ENCODE measurements at regions not wholly inside any gene's neighbourhood (a gene's known extent, or its start where the extent isn't known, plus 50 kb on each side); places are given as distances from the start of the nearest gene placed in this dataset.

DNA sequence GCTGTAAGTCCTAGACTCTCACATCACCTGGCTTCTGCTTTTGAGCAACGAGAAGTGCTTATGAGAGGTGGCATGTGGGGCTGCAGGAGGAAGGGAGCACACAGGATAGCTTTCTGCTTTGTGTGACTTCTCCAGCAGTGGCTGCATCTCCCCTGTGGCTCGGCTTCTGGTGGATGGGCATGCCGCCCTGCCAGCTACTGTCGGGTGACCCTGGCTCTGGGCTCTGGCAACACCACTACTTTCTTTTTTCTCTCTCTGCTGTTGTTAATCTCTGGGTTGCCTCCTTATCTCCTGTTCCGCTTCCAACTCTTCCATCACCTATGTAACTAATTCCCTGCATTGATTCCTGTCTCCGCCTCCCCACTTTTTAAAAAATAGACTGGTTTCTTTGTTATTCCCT, 209.1 kb upstream of the DAAM1 start (continued):
- TF ChIP-seq, protein P1, sequence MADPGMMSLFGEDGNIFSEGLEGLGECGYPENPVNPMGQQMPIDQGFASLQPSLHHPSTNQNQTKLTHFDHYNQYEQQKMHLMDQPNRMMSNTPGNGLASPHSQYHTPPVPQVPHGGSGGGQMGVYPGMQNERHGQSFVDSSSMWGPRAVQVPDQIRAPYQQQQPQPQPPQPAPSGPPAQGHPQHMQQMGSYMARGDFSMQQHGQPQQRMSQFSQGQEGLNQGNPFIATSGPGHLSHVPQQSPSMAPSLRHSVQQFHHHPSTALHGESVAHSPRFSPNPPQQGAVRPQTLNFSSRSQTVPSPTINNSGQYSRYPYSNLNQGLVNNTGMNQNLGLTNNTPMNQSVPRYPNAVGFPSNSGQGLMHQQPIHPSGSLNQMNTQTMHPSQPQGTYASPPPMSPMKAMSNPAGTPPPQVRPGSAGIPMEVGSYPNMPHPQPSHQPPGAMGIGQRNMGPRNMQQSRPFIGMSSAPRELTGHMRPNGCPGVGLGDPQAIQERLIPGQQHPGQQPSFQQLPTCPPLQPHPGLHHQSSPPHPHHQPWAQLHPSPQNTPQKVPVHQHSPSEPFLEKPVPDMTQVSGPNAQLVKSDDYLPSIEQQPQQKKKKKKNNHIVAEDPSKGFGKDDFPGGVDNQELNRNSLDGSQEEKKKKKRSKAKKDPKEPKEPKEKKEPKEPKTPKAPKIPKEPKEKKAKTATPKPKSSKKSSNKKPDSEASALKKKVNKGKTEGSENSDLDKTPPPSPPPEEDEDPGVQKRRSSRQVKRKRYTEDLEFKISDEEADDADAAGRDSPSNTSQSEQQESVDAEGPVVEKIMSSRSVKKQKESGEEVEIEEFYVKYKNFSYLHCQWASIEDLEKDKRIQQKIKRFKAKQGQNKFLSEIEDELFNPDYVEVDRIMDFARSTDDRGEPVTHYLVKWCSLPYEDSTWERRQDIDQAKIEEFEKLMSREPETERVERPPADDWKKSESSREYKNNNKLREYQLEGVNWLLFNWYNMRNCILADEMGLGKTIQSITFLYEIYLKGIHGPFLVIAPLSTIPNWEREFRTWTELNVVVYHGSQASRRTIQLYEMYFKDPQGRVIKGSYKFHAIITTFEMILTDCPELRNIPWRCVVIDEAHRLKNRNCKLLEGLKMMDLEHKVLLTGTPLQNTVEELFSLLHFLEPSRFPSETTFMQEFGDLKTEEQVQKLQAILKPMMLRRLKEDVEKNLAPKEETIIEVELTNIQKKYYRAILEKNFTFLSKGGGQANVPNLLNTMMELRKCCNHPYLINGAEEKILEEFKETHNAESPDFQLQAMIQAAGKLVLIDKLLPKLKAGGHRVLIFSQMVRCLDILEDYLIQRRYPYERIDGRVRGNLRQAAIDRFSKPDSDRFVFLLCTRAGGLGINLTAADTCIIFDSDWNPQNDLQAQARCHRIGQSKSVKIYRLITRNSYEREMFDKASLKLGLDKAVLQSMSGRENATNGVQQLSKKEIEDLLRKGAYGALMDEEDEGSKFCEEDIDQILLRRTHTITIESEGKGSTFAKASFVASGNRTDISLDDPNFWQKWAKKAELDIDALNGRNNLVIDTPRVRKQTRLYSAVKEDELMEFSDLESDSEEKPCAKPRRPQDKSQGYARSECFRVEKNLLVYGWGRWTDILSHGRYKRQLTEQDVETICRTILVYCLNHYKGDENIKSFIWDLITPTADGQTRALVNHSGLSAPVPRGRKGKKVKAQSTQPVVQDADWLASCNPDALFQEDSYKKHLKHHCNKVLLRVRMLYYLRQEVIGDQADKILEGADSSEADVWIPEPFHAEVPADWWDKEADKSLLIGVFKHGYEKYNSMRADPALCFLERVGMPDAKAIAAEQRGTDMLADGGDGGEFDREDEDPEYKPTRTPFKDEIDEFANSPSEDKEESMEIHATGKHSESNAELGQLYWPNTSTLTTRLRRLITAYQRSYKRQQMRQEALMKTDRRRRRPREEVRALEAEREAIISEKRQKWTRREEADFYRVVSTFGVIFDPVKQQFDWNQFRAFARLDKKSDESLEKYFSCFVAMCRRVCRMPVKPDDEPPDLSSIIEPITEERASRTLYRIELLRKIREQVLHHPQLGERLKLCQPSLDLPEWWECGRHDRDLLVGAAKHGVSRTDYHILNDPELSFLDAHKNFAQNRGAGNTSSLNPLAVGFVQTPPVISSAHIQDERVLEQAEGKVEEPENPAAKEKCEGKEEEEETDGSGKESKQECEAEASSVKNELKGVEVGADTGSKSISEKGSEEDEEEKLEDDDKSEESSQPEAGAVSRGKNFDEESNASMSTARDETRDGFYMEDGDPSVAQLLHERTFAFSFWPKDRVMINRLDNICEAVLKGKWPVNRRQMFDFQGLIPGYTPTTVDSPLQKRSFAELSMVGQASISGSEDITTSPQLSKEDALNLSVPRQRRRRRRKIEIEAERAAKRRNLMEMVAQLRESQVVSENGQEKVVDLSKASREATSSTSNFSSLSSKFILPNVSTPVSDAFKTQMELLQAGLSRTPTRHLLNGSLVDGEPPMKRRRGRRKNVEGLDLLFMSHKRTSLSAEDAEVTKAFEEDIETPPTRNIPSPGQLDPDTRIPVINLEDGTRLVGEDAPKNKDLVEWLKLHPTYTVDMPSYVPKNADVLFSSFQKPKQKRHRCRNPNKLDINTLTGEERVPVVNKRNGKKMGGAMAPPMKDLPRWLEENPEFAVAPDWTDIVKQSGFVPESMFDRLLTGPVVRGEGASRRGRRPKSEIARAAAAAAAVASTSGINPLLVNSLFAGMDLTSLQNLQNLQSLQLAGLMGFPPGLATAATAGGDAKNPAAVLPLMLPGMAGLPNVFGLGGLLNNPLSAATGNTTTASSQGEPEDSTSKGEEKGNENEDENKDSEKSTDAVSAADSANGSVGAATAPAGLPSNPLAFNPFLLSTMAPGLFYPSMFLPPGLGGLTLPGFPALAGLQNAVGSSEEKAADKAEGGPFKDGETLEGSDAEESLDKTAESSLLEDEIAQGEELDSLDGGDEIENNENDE (IDR thresholded peaks at IDR 0.05; ENCODE audit: insufficient replicate concordance, low read length) = no peak
- no peak for TF ChIP-seq RFX5 (IDR thresholded peaks at IDR 0.05; ENCODE audit: borderline replicate concordance, low read depth, low read length)
- no peak for TF ChIP-seq SIN3A (conservative IDR thresholded peaks at IDR 0.05 in 1 of 2, IDR thresholded peaks at IDR 0.05 in 1 of 2; ENCODE audit: low read depth in 1 of 2, low read length in 2 of 2)
- no peak for TF ChIP-seq GTF2F1 (IDR thresholded peaks at IDR 0.05; ENCODE audit: borderline replicate concordance, low read depth, low read length)
- no peak for TF ChIP-seq TAF1 (IDR thresholded peaks at IDR 0.05; ENCODE audit: low read depth, low read length)
- no peak for TF ChIP-seq TBP (IDR thresholded peaks at IDR 0.05; ENCODE audit: low read depth, low read length)
- TF ChIP-seq GABPA (IDR thresholded peaks at IDR 0.05; ENCODE audit: borderline replicate concordance, insufficient read depth, low read length) = no peak
- no peak for TF ChIP-seq PHF8 (conservative IDR thresholded peaks at IDR 0.05; ENCODE audit: low read depth, low read length)
- no peak for TF ChIP-seq HDAC2 (IDR thresholded peaks at IDR 0.05; ENCODE audit: borderline replicate concordance in 1 of 2, low read depth in 2 of 2, low read length in 2 of 2)
- no peak for TF ChIP-seq ZNF274 (IDR thresholded peaks at IDR 0.05; ENCODE audit: borderline replicate concordance, extremely low read depth, low read length)
- TF ChIP-seq ASH2L (IDR thresholded peaks at IDR 0.05; ENCODE audit: low read length) = no peak
- no peak for TF ChIP-seq BACH1 (IDR thresholded peaks at IDR 0.05; ENCODE audit: low read length)
